Mucosa of descending colon (tissue), 3 donors: ENCODE measurements at regions not wholly inside any gene's neighbourhood (a gene's known extent, or its start where the extent isn't known, plus 50 kb on each side); places are given as distances from the start of the nearest gene placed in this dataset.

Source experiments
- ATAC-seq: fragments of 200-7000 bp; cut with Tn5 transposase; one replicate; pipeline ENCODE4 v1.9.1; 2020; ENCODE audit warnings: mild to moderate bottlenecking, moderate library complexity
- DNase-seq, 3 donors: peaks; one replicate each; pipeline ENCODE4 v3.0.0-alpha.2; 2020
- H3K36me3 ChIP-seq: fragments of 200-600 bp; one replicate; pipeline ENCODE4 v1.8.0; 2021; ENCODE audit warnings: low read depth, mild to moderate bottlenecking
- H3K4me1 ChIP-seq: fragments of 200-600 bp; one replicate; pipeline ENCODE4 v1.8.0; 2021; ENCODE audit warnings: low read depth, mild to moderate bottlenecking
- H3K4me3 ChIP-seq: fragments of 200-600 bp; one replicate; pipeline ENCODE4 v1.8.0; 2021; ENCODE audit warnings: mild to moderate bottlenecking
- H3K9me3 ChIP-seq: fragments of 200-600 bp; one replicate; pipeline ENCODE4 v1.8.0; 2021; ENCODE audit warnings: mild to moderate bottlenecking
- intact Hi-C, 2 donors: fragments of 100-400 bp; cut with DNase I in 1 of 2; cut with micrococcal nuclease in 1 of 2; formaldehyde crosslinking; loops; one replicate each; pipeline versions ENCODE4 v1.11.0 to v1.11.1; 2022; cut with DNase I, micrococcal nuclease
- TF ChIP-seq, protein P1 (sequence below): fragments of 200-600 bp; IDR thresholded peaks from one replicate; pipeline ENCODE4 v1.8.0; 2022; ENCODE audit warnings: antibody characterized with exemption, mild to moderate bottlenecking
- donor health status: DM: no; HTN: no; CAD: no; lungs with moderate emphysema.
- donor health status: DM: no; HTN: no; CAD: no.
- donor health status: DM: no; HTN: yes; CAD: no.

DNA sequence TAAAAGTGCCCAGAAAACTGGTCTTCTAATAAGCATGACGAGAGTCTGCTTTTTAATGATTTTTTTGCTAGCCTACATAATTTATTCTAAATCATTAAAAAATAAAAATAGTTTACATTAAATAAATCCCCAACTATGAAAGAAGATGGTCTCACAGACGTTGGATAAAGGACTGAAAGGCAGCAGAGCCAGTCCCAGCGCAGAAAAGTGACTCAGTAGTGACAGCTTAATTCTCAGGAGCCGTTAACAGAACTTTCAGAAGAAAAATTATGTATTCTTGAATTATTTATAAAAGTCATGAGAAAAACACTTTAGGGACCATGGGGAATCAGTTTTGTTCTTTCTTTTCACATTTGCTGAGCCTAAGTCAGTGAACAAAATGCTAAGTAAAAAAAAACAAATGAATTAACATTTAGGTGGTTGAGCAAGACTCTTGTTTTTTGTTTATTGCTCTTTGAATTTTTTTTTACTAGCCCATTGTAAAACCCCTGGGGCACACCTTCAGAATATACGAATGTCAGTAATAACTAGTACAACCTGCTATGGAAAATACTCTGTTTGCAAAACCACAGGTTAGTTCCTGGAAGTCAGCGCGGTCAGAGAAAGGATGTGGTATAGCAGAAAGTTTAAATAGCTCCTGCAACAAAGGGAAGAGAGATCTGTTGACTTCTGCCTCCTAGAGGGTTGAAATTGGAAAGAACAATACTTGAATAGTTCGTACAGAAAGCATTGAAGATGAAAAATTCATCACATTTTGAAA lies 50.4 kb upstream of the CCDC160 start:
- no peaks in the 10 kb centered on the region for H3K4me1 ChIP-seq
- TF ChIP-seq, protein P1, sequence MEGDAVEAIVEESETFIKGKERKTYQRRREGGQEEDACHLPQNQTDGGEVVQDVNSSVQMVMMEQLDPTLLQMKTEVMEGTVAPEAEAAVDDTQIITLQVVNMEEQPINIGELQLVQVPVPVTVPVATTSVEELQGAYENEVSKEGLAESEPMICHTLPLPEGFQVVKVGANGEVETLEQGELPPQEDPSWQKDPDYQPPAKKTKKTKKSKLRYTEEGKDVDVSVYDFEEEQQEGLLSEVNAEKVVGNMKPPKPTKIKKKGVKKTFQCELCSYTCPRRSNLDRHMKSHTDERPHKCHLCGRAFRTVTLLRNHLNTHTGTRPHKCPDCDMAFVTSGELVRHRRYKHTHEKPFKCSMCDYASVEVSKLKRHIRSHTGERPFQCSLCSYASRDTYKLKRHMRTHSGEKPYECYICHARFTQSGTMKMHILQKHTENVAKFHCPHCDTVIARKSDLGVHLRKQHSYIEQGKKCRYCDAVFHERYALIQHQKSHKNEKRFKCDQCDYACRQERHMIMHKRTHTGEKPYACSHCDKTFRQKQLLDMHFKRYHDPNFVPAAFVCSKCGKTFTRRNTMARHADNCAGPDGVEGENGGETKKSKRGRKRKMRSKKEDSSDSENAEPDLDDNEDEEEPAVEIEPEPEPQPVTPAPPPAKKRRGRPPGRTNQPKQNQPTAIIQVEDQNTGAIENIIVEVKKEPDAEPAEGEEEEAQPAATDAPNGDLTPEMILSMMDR = no peak
- H3K9me3 ChIP-seq = no peaks in the 10 kb centered on the region
- H3K36me3 ChIP-seq = no peaks in the 10 kb centered on the region
- ATAC-seq = peak; percentile 60
- no peak overlapping the region for H3K4me3 ChIP-seq
- intact Hi-C loops = no loop called here
- peak in 1 of 3 donors; percentile 29 for DNase-seq
